Hindlimb muscle (tissue), 1 donor: ENCODE measurements at regions not wholly inside any gene's neighbourhood (a gene's known extent, or its start where the extent isn't known, plus 50 kb on each side); places are given as distances from the start of the nearest gene placed in this dataset.

Experiments
- DNase-seq: peaks from one replicate; pipeline ENCODE4 v3.0.0-alpha.2; 2013

DNA sequence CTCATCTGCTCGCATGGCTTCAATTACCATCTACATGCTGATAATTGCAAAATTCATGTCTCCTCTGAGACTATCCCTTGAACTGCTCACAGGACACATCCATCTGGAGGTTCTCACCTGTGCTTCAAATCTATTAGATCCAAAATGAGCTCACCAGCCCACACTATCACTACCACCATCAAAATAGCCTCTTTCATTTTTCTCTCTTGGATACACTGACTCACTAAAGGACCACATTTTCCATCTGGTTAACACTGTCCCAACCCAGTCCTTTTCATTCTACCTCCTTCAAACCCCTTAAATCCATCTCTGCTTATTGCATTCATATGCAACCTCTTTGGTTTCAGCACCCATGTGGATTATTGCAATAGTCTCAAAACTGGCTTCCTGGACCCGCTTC is 497.6 kb downstream of the MID1IP1 start:
- no peak for DNase-seq

DNA sequence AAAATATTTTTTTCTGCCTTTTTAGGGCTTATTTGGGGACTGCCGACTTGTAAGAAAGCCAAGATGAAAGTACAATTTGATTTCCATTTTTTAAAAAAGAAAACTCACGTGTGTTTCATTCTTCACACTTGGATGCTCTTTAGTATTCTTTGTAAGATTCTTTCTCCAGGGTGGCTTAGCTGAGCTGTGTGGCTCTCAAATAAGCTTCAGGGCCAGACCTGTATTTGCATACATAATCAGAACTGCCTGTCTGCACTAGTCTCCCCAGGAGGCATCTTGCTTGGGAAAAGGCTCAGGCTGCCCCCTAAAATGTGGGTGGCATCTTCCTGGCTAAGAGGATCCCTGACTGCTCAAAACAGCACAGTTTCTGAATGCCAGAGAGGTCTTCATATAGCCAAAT is 498.4 kb downstream of the MID1IP1 start:
- no peak for DNase-seq

GRCh38 chrX:39301036-39301435 is 499.8 kb downstream of the MID1IP1 start:
- no peak for DNase-seq

- DNase-seq = no peak
Observed at GRCh38 chrX:39302838-39303237, 501.6 kb downstream of the MID1IP1 start.

- DNase-seq = no peak
Observed at GRCh38 chrX:39304746-39305145, 503.5 kb downstream of the MID1IP1 start.

- DNase-seq = no peak
Observed at GRCh38 chrX:39307488-39307887, 506.2 kb downstream of the MID1IP1 start.

DNA sequence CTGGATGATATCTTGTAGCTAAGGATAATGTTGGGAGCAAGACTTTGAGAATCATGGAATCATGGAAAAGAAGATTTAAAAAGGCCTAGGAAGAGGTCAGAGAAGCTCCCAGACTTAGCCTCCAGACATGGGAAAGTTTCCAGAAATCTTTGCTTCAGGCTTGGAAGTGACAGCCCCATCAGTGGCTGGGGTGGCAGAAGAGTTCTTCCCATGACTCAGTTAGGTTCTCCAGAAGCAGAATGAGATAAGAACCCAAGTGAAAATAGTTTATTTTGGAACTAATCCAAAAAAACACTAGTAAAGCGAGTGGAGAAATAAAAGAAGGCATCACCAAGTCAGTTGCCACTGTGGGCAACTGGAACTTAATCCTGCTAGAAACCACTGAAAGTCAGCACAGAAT is 506.9 kb downstream of the MID1IP1 start:
- DNase-seq = no peak

DNA sequence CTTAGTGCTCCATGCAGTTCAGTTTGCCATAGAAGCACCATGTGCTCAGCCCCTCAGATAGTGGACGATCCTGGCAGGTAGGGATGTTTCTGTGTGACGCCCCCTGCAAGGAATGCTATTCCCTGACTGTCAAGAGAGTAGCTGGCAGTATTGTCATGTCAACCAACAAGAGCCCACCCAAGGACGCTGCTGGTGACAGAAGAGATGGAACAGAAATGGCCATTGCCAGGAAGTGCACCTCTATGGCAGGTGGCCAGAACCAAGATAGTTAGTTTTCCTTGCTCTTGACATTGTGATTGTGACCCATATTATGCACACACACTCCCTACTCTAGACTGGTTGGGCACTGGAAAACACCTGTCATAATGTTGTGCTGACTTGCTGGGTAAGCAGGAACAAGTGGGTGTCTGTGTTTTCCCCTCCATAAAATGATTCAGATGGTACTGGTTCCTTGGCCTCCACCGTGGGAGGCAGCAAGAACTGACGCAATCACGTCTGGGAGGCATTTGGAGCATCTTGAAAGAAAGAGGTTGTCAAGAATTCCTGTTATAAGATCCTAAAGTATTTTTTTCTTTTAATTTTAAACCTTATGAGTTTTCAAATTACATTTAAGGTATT is 507.9 kb downstream of the MID1IP1 start:
- DNase-seq = no peak

GRCh38 chrX:39309721-39310152 is 508.5 kb downstream of the MID1IP1 start:
- DNase-seq = no peak

GRCh38 chrX:39310891-39311290 is 509.6 kb downstream of the MID1IP1 start:
- no peak for DNase-seq

GRCh38 chrX:39311646-39312045 is 510.4 kb downstream of the MID1IP1 start:
- DNase-seq = no peak

DNA sequence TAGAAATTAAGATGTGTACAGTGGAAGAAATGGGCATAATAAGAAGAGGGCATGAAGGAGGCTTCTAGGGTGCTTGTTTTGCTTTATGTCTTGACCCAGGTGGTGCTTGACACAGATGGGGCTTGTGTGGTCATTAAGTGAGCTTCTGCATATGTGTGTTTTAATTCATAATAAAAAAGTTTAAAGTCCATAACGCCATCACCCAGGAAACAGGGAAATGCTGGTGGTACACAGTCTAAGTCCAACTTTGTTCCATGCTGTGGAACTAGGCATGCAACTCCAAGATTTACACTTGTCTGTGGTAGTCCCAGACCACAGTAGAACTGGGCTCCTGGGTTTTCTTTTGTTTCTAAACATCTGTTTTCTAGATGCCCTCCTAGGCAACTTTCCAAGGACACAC is 511.9 kb downstream of the MID1IP1 start:
- no peak for DNase-seq

- DNase-seq = peak; percentile 51
Observed at GRCh38 chrX:39318506-39319343, 517.5 kb downstream of the MID1IP1 start.

DNA sequence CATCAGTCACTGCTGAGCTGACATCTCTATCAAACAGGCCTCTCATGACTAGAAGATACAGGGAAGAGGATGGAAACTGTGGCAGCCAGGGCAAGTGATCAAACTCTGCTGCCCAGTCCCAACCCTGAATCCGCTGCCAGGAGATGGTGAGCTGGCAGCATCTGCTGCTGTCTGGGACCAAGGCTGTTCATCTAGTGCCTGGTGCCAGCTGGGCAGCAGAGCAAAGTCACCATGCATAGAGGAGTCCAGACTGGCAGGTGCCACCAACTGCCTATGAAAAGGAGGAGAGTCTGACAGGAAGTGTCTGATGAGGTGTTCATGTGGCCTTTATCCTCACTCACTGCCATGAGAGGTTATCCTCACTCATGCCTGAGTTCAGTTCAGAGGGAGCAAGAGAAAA is 518.9 kb downstream of the MID1IP1 start:
- DNase-seq = no peak

GRCh38 chrX:39322496-39322895 is 521.2 kb downstream of the MID1IP1 start:
- DNase-seq = no peak

GRCh38 chrX:39324233-39324930 is 523.1 kb downstream of the MID1IP1 start:
- no peak for DNase-seq

GRCh38 chrX:39327255-39327654 is 526.0 kb downstream of the MID1IP1 start:
- DNase-seq = no peak

DNA sequence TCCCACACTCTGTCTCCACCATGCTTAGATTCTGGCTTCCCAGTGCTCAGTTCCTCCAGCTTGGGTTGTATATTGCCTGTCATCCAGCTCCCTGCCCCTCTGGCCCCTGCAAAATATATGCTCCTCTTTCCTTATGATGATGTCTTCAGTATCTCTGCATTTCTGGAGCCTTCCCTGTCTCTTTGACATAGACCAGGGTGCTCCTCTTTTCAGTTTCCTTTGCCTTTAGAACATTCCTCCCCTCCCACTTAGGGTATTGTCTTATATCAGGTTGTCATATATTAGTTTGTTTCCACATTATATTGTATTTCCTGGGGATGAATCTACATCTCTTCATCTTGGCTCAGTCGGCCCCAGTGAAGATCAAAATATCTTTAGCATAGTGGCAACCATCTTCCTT is 526.4 kb downstream of the MID1IP1 start:
- no peak for DNase-seq

- DNase-seq = no peak
Observed at GRCh38 chrX:39328661-39329060, 527.4 kb downstream of the MID1IP1 start.

DNA sequence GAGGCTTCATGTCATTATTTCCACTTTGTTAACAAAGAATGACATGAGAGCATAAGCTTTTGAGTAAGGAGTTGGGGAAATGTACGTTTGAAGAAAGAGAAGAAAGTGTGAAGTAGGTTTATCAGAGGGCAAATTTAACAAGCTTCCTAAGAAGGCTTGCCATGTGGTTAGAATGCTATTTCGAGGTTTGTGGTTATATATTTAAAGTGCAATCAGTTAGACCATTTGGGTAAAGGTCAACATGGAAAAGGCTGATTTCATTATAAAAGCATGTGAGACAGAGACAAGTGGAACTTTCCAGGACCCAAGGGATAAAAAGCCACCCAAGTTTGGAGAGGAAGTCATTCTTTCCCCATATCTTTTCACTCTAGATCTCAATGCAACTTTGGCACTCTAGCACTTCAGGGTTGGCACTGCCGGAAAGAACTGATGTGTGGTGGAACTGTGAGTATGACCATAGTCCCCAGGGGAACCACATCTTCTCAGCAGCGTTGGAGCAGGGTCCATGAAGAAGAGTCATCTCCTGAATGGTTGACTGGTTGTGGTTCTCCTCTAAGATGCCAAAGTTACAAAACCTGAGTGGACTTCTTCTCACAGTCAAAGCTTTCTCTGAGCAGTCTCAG is 529.9 kb downstream of the MID1IP1 start:
- no peak for DNase-seq

GRCh38 chrX:39333451-39333850 is 532.2 kb downstream of the MID1IP1 start:
- no peak for DNase-seq

DNA sequence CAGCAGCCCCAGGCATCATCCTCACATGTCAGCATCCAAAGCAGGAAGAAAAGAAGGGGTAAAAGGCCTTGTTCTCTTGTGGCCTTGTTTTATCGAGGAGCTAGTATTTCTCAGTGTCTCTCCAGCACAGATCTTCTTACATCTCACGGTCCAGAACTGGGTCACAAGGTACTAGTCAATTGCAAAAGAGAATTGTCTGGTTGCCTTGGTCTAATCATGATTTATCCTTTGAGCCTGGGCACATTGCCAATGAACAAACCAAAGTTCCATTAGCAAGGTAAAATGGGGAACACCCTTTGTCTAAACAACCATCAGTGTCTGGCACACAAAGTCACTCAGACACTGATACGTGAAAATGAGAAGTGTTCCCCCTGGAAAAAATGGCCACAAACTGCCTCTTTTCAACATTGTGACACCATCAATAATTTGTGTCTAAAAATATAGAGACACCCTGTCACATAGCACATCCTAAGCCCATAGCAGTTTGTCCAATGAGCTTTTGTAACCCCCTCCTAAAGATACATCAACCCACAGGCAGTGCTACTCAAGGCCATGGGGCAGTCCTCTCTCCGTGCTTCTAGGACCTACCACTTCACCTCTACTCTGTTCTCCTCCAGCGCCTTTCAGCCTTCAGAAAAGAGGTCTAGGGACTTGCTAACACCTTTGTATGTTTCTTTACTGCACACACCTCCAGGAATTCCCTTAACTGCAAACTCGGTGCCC is 534.4 kb downstream of the MID1IP1 start:
- DNase-seq = no peak
